Lower leg skin (tissue), 3 donors: ENCODE measurements at regions not wholly inside any gene's neighbourhood (a gene's known extent, or its start where the extent isn't known, plus 50 kb on each side); places are given as distances from the start of the nearest gene placed in this dataset.
"Not testable (repeated sequence)": the region's sequence is repeated elsewhere in the genome, so short reads cannot be mapped to it uniquely, and the experiment has no call there.

Experiments used
- POLR2A ChIP-seq, 2 donors: fragments of 450-650 bp; IDR thresholded peaks; one replicate each; pipeline ENCODE4 v1.6.1; 2016 to 2017; ENCODE audit warnings: antibody characterized with exemption in 2 of 2, mild to moderate bottlenecking in 1 of 2, moderate library complexity in 1 of 2
- TF ChIP-seq, protein P1 (sequence below), 3 donors: fragments of 450-650 bp; IDR thresholded peaks; one replicate each; pipeline ENCODE4 v1.5.1; 2016; ENCODE audit warnings: antibody characterized with exemption in 3 of 3, mild to moderate bottlenecking in 3 of 3, moderate library complexity in 2 of 3

DNA sequence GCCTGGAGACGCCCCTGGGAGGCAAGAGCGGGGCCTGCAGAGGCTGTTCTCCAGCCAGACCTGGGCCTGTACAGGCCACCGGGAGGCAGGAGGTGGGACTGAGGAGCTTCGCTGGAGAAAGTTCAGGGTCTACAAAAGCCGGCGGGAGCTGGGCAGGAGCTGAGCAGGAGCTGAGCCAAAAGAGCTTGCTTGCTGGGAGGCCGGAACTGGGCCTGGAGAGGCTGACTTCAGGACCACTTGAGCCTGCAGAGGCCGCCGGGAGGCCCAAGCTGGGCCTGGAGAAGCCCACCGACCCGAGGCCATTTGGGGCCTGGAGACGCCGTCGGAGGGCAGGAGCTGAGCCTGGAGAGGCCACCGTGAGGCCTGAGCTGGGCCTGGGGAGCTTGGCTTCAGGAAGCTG lies 309.0 kb downstream of the ZNF479 start:
- TF ChIP-seq, protein P1, sequence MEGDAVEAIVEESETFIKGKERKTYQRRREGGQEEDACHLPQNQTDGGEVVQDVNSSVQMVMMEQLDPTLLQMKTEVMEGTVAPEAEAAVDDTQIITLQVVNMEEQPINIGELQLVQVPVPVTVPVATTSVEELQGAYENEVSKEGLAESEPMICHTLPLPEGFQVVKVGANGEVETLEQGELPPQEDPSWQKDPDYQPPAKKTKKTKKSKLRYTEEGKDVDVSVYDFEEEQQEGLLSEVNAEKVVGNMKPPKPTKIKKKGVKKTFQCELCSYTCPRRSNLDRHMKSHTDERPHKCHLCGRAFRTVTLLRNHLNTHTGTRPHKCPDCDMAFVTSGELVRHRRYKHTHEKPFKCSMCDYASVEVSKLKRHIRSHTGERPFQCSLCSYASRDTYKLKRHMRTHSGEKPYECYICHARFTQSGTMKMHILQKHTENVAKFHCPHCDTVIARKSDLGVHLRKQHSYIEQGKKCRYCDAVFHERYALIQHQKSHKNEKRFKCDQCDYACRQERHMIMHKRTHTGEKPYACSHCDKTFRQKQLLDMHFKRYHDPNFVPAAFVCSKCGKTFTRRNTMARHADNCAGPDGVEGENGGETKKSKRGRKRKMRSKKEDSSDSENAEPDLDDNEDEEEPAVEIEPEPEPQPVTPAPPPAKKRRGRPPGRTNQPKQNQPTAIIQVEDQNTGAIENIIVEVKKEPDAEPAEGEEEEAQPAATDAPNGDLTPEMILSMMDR (IDR thresholded peaks at IDR 0.05): not testable (repeated sequence)
- TF ChIP-seq POLR2A (IDR thresholded peaks at IDR 0.05): not testable (repeated sequence)
